ENCODE measurements at regions not wholly inside any gene's neighbourhood (a gene's known extent, or its start where the extent isn't known, plus 50 kb on each side); places are given as distances from the start of the nearest gene placed in this dataset.

DNA sequence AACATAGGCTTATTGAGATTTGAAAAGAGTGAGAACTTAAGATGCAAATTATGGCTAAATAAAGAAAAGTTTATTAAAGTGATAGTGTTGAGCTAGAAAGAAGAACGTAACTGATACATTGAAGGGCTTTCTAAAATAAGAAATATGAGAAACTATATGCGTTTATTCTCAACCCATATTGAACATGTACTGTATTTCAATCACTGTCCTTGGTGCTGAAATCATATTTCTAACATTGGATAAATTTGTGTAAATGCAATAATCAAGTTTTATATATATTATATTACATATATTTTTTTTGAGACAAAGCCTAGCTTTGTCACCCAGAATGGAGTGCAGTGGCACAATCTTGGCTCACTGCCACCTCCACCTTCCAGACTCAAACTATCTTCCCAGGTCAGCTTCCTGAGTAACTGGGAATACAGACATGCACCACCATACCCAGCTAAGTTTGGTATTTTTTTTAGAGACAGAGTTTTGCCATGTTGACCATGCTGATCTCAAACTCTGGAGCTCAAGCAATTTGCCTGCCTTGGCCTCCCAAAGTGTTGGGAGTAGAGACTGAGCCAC is 1065.8 kb downstream of the REEP3 start:
- BruUV-seq (replicated peaks): no TSS peak
- TF ChIP-seq, protein P1, sequence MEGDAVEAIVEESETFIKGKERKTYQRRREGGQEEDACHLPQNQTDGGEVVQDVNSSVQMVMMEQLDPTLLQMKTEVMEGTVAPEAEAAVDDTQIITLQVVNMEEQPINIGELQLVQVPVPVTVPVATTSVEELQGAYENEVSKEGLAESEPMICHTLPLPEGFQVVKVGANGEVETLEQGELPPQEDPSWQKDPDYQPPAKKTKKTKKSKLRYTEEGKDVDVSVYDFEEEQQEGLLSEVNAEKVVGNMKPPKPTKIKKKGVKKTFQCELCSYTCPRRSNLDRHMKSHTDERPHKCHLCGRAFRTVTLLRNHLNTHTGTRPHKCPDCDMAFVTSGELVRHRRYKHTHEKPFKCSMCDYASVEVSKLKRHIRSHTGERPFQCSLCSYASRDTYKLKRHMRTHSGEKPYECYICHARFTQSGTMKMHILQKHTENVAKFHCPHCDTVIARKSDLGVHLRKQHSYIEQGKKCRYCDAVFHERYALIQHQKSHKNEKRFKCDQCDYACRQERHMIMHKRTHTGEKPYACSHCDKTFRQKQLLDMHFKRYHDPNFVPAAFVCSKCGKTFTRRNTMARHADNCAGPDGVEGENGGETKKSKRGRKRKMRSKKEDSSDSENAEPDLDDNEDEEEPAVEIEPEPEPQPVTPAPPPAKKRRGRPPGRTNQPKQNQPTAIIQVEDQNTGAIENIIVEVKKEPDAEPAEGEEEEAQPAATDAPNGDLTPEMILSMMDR (IDR thresholded peaks at IDR 0.05; ENCODE audit: unreplicated experiment): no peak
- Mint-ChIP-seq H3K27me3 (ENCODE audit: unreplicated experiment) (no peaks in the 10 kb centered on the region), H3K36me3 (ENCODE audit: insufficient read depth, unreplicated experiment) (peaks cover 9% of the 10 kb centered on the region), H3K9me3 (ENCODE audit: low read depth, unreplicated experiment) (peaks cover 9% of the 10 kb centered on the region), H3K27ac (ENCODE audit: unreplicated experiment) (no peak overlapping the region), H3K4me3 (ENCODE audit: low read depth, unreplicated experiment) (no peak overlapping the region), H3K4me1 (ENCODE audit: low read depth, unreplicated experiment) (no peaks in the 10 kb centered on the region)
- CTCF ChIA-PET: no interaction called here
- intact Hi-C loops (cut with micrococcal nuclease; ENCODE audit: unreplicated experiment): no loop called here
- no peak for DNase-seq

DNA sequence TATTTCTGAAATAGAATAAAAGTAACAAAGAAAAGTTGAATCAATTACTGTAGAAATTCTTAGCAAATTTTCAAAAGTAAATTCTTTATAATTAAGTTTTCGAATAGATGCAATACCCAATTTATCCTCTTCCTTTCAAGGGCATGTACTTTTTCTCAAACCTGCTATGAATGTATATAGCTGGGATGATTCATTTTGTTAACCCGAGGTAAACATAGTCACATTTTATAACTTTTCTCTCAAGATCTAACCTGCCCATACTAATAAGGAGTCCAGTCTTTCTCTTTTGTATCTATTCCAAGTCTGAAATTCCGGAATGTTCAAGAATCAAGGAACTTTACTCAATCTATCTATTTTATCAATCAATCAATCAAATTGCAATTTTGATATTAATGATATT is 1072.9 kb downstream of the REEP3 start:
- Mint-ChIP-seq H3K9me3 (ENCODE audit: low read depth, unreplicated experiment) (no peaks in the 10 kb centered on the region), H3K36me3 (ENCODE audit: insufficient read depth, unreplicated experiment) (peaks cover 5% of the 10 kb centered on the region), H3K27ac (ENCODE audit: unreplicated experiment) (no peak overlapping the region), H3K4me1 (ENCODE audit: low read depth, unreplicated experiment) (no peaks in the 10 kb centered on the region), H3K27me3 (ENCODE audit: unreplicated experiment) (no peaks in the 10 kb centered on the region), H3K4me3 (ENCODE audit: low read depth, unreplicated experiment) (no peak overlapping the region)
- TF ChIP-seq, protein P1 (IDR thresholded peaks at IDR 0.05; ENCODE audit: unreplicated experiment): no peak
- no peak for DNase-seq
- BruUV-seq (replicated peaks): no TSS peak
- CTCF ChIA-PET: no interaction called here
- intact Hi-C loops (cut with micrococcal nuclease; ENCODE audit: unreplicated experiment): no loop called here

DNA sequence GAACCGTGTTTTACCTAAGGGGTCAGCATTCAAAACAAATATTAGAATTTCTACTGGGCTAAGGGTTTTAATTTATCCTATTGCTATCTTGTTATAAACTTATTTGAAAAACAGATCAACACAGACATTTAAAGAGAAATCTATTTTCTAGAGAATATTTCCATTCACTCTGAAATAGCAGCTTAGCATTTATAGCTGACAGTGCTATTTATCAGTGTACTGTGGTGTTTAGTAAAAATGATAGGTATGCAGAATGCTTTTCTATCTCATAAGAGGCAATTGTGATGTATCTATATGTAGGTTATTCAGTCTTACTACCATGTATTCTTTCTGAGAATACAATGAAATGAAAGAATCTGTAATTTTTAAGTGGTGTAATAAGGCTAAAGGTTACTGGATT is 1077.4 kb downstream of the REEP3 start:
- H3K9me3 Mint-ChIP-seq (ENCODE audit: low read depth, unreplicated experiment): no peaks in the 10 kb centered on the region
- no peaks in the 10 kb centered on the region for H3K4me1 Mint-ChIP-seq (ENCODE audit: low read depth, unreplicated experiment)
- BruUV-seq (replicated peaks): no TSS peak
- no peaks in the 10 kb centered on the region for H3K36me3 Mint-ChIP-seq (ENCODE audit: insufficient read depth, unreplicated experiment)
- H3K27ac Mint-ChIP-seq (ENCODE audit: unreplicated experiment): no peak overlapping the region
- DNase-seq: no peak
- no peak overlapping the region for H3K4me3 Mint-ChIP-seq (ENCODE audit: low read depth, unreplicated experiment)
- intact Hi-C loops (cut with micrococcal nuclease; ENCODE audit: unreplicated experiment): no loop called here
- TF ChIP-seq, protein P1 (IDR thresholded peaks at IDR 0.05; ENCODE audit: unreplicated experiment): no peak
- CTCF ChIA-PET: no interaction called here
- no peaks in the 10 kb centered on the region for H3K27me3 Mint-ChIP-seq (ENCODE audit: unreplicated experiment)

DNA sequence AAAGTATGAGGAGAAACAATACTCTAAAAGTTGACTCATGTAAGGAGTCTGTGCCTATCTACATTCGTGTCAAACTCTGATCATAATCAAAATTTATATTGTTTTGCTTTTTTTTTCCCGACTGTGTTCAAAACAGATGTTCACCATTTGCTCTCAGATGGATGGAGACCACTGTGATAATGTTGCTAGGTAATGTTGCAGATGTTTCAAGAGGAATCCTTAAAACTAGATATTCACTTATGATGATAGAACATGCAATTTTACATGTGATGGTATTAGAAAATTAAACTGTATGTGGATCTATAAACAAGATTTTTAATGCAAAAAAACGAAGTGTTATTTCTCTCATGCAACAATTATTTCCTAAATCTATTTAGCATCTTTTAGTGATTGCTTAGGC is 1080.1 kb downstream of the REEP3 start:
- intact Hi-C loops (cut with micrococcal nuclease; ENCODE audit: unreplicated experiment): no loop called here
- Mint-ChIP-seq H3K36me3 (ENCODE audit: insufficient read depth, unreplicated experiment) (no peaks in the 10 kb centered on the region), H3K4me1 (ENCODE audit: low read depth, unreplicated experiment) (no peaks in the 10 kb centered on the region), H3K27ac (ENCODE audit: unreplicated experiment) (no peak overlapping the region), H3K4me3 (ENCODE audit: low read depth, unreplicated experiment) (no peak overlapping the region), H3K9me3 (ENCODE audit: low read depth, unreplicated experiment) (no peaks in the 10 kb centered on the region), H3K27me3 (ENCODE audit: unreplicated experiment) (no peaks in the 10 kb centered on the region)
- TF ChIP-seq, protein P1 (IDR thresholded peaks at IDR 0.05; ENCODE audit: unreplicated experiment): no peak
- BruUV-seq (replicated peaks): no TSS peak
- CTCF ChIA-PET: no interaction called here
- DNase-seq: no peak
